HepG2 (cell line): ENCODE measurements at regions not wholly inside any gene's neighbourhood (a gene's known extent, or its start where the extent isn't known, plus 50 kb on each side); places are given as distances from the start of the nearest gene placed in this dataset.

Experiments used
- ATAC-seq: fragments of 200-7000 bp; cut with Tn5 transposase; 3 replicates; pipeline ENCODE4 v1.9.1; 2020; ENCODE audit warnings: mild to moderate bottlenecking, moderate library complexity
- BruUV-seq: library from RNA; stranded (reverse); fragments of 400-500 nt; replicated peaks from 2 replicates; lab custom pipeline; 2021; lab: Mats Ljungman, UMichigan
- CTCF ChIA-PET: fragments of 300-600 bp; formaldehyde crosslinking; extraction: SDS; loops from one replicate; lab custom pipeline; 2021; ENCODE audit warnings: low total read pairs, inconsistent platforms, low intra/inter-chr PET ratio; lab: Yijun Ruan, JAX
- POLR2A ChIA-PET: fragments of 350-600 bp; sonication (Branson Sonifier 250); formaldehyde crosslinking; loops from one replicate; lab custom pipeline; 2020; ENCODE audit warnings: antibody characterized with exemption, inconsistent platforms; lab: Yijun Ruan, JAX
- DNase-seq: peaks from one replicate; pipeline ENCODE4 v3.0.0-alpha.2; 2015; ENCODE audit warnings: low spot score
- FAIRE-seq: peaks from 3 replicates; lab custom pipeline; 2011; peaks lifted over from hg19 to GRCh38; lab: Jason Lieb, UNC
- H2AFZ ChIP-seq: one replicate; pipeline ENCODE4 v1.6.1; 2011; ENCODE audit warnings: low read length, inconsistent platforms
- H3K27ac ChIP-seq: fragments of 300-600 bp; 3 replicates; pipeline ENCODE4 v1.8.0; 2011; ENCODE audit warnings: mixed run types, mild to moderate bottlenecking, mixed read lengths, low read length, inconsistent platforms; ENCODE audit not compliant: insufficient read depth; ENCODE audit errors: extremely low read length
- H3K27me3 ChIP-seq, 2 experiments: fragments of 200-600 bp in 1 of 2; 2 replicates in 1 of 2; 3 replicates in 1 of 2; pipeline versions ENCODE4 v1.6.0 to v1.8.0; 2011; ENCODE audit warnings: low read length in 2 of 2, mild to moderate bottlenecking in 2 of 2, moderate library complexity in 2 of 2, inconsistent platforms in 1 of 2; ENCODE audit not compliant: insufficient read depth in 2 of 2, control insufficient read depth in 1 of 2
- H3K36me3 ChIP-seq, 2 experiments: fragments of 200-600 bp in 1 of 2; replicated peaks in 1 of 2; 2 replicates in 1 of 2; 3 replicates in 1 of 2; pipeline versions ENCODE4 v1.5.1 to v1.8.0; 2011; ENCODE audit warnings: low read length in 2 of 2, inconsistent platforms in 1 of 2; ENCODE audit not compliant: insufficient read depth in 2 of 2, control insufficient read depth in 1 of 2
- H3K4me1 ChIP-seq: 2 replicates; pipeline ENCODE4 v1.5.1; 2012; ENCODE audit warnings: low read length, inconsistent platforms; ENCODE audit not compliant: insufficient read depth
- H3K4me2 ChIP-seq: 2 replicates; pipeline ENCODE4 v1.6.0; 2011; ENCODE audit warnings: low read depth, low read length, inconsistent platforms
- H3K4me3 ChIP-seq, 3 experiments: fragments of 200-600 bp in 1 of 3; sonication (generic), shearing (Covaris generic) in 1 of 3; replicated peaks in 1 of 3; 2 replicates each; pipeline ENCODE4 v1.5.1; 2011 to 2016; ENCODE audit warnings: low read length in 3 of 3, inconsistent platforms in 2 of 3, low read depth in 2 of 3, mild to moderate bottlenecking in 2 of 3, control low read depth in 1 of 3, mixed read lengths in 1 of 3; ENCODE audit not compliant: insufficient read depth in 1 of 3
- H3K79me2 ChIP-seq: one replicate; pipeline ENCODE4 v1.6.1; 2011; ENCODE audit warnings: low read length, inconsistent platforms; ENCODE audit not compliant: insufficient read depth
- H3K9ac ChIP-seq: 2 replicates; pipeline ENCODE4 v1.6.0; 2011; ENCODE audit warnings: mild to moderate bottlenecking, low read depth, low read length, inconsistent platforms; ENCODE audit not compliant: insufficient read depth
- H3K9me3 ChIP-seq: 2 replicates; pipeline ENCODE4 v1.5.1; 2012; ENCODE audit warnings: mild to moderate bottlenecking, low read length
- H4K20me1 ChIP-seq: 2 replicates; pipeline ENCODE4 v1.6.0; 2011; ENCODE audit warnings: inconsistent platforms, mild to moderate bottlenecking, low read length, moderate library complexity; ENCODE audit not compliant: insufficient read depth
- ARNT ChIP-seq: fragments of 450-650 bp; IDR thresholded peaks from 2 replicates; pipeline ENCODE4 v1.6.1; 2017
- EHMT2 ChIP-seq: fragments of 200-600 bp; sonication (generic); IDR thresholded peaks from 2 replicates; pipeline ENCODE4 v1.7.0; 2017; ENCODE audit warnings: antibody characterized with exemption, low read depth, low read length, borderline replicate concordance
- JUNB ChIP-seq: sonication (generic); formaldehyde crosslinking; IDR thresholded peaks from 2 replicates; pipeline ENCODE4 v1.8.0; 2022; ENCODE audit warnings: missing genetic modification reagents, mild to moderate bottlenecking, borderline replicate concordance
- MTF2 ChIP-seq: sonication (generic); formaldehyde crosslinking; IDR thresholded peaks from 2 replicates; pipeline ENCODE4 v1.5.0; 2020; ENCODE audit warnings: missing genetic modification reagents, borderline replicate concordance
- NAIF1 ChIP-seq: sonication (generic); formaldehyde crosslinking; IDR thresholded peaks from 2 replicates; pipeline ENCODE4 v1.5.0; 2020; ENCODE audit warnings: mild to moderate bottlenecking, missing genetic modification reagents, borderline replicate concordance
- NFRKB ChIP-seq: fragments of 450-650 bp; IDR thresholded peaks from 2 replicates; pipeline ENCODE4 v1.6.1; 2017
- PLRG1 ChIP-seq: fragments of 450-650 bp; conservative IDR thresholded peaks from 2 replicates; pipeline ENCODE4 v1.6.1; 2016
- RXRB ChIP-seq: IDR thresholded peaks from 2 replicates; pipeline ENCODE4 v1.6.1; 2016; ENCODE audit warnings: borderline replicate concordance, missing genetic modification reagents, missing compliant biosample characterization
- SCMH1 ChIP-seq: sonication (generic); formaldehyde crosslinking; IDR thresholded peaks from 2 replicates; pipeline ENCODE4 v1.9.0; 2021; ENCODE audit warnings: missing genetic modification reagents, mild to moderate bottlenecking, borderline replicate concordance
- SIN3A ChIP-seq: IDR thresholded peaks from 2 replicates; pipeline ENCODE4 v1.6.1; 2011; ENCODE audit warnings: low read depth, mild to moderate bottlenecking, control low read depth, low read length, borderline replicate concordance
- SOX13 ChIP-seq, 3 experiments: fragments of 450-650 bp in 1 of 3; sonication (generic) in 1 of 3; formaldehyde crosslinking in 1 of 3; IDR thresholded peaks in 2 of 3; conservative IDR thresholded peaks in 1 of 3; 2 replicates each; pipeline versions ENCODE4 v1.5.0 to v1.6.1; 2016 to 2020; ENCODE audit warnings: antibody characterized with exemption in 1 of 3, mild to moderate bottlenecking in 1 of 3, missing compliant biosample characterization in 1 of 3, missing genetic modification reagents in 1 of 3, moderate library complexity in 1 of 3
- THYN1 ChIP-seq: sonication (generic); formaldehyde crosslinking; IDR thresholded peaks from 2 replicates; pipeline ENCODE4 v1.8.1; 2023; ENCODE audit warnings: low read depth, mild to moderate bottlenecking, moderate library complexity, missing genetic modification reagents, borderline replicate concordance
- TRIM22 ChIP-seq: fragments of 450-650 bp; IDR thresholded peaks from 2 replicates; pipeline ENCODE4 v1.6.1; 2017
- ZBTB7A ChIP-seq: sonication (generic); formaldehyde crosslinking; IDR thresholded peaks from 2 replicates; pipeline ENCODE4 v1.8.0; 2022; ENCODE audit warnings: mild to moderate bottlenecking, missing genetic modification reagents
- ZFP82 ChIP-seq: sonication (generic); formaldehyde crosslinking; IDR thresholded peaks from 2 replicates; pipeline ENCODE4 v1.5.1; 2020; ENCODE audit warnings: mild to moderate bottlenecking, missing genetic modification reagents, borderline replicate concordance
- ZMYM2 ChIP-seq: sonication (generic); formaldehyde crosslinking; IDR thresholded peaks from 2 replicates; pipeline ENCODE4 v1.8.0; 2022; ENCODE audit warnings: mild to moderate bottlenecking, missing genetic modification reagents
- ZNF576 ChIP-seq: sonication (generic); formaldehyde crosslinking; IDR thresholded peaks from 2 replicates; pipeline ENCODE4 v1.4.0; 2020; ENCODE audit warnings: mild to moderate bottlenecking, missing genetic modification reagents
- ZNF605 ChIP-seq: sonication (generic); formaldehyde crosslinking; IDR thresholded peaks from 2 replicates; pipeline ENCODE4 v1.8.0; 2022; ENCODE audit warnings: mild to moderate bottlenecking, missing genetic modification reagents
- ZNF775 ChIP-seq: sonication (generic); formaldehyde crosslinking; IDR thresholded peaks from 2 replicates; pipeline ENCODE4 v1.4.0; 2020; ENCODE audit warnings: missing genetic modification reagents, mild to moderate bottlenecking, moderate library complexity, borderline replicate concordance
- ZNF790 ChIP-seq: sonication (generic); formaldehyde crosslinking; IDR thresholded peaks from 2 replicates; pipeline ENCODE4 v1.8.0; 2022; ENCODE audit warnings: missing genetic modification reagents, mild to moderate bottlenecking, borderline replicate concordance
- ZNF792 ChIP-seq: IDR thresholded peaks from 2 replicates; pipeline ENCODE4 v1.6.1; 2016
- ZSCAN31 ChIP-seq: sonication (generic); formaldehyde crosslinking; IDR thresholded peaks from 2 replicates; pipeline ENCODE4 v1.5.0; 2020; ENCODE audit warnings: low read depth, mild to moderate bottlenecking, missing genetic modification reagents
- WGBS: methylation state at CpG from one replicate; pipeline ENCODE4 v1.1.6; 2017; ENCODE audit warnings: low lambda C conversion rate; 5-methylcytosine and 5-hydroxymethylcytosine counted together
- in situ Hi-C: cut with HindIII; loops from 2 replicates; pipeline ENCODE4 v1.10.0; 2017; ENCODE audit warnings: low pct_unique_long_range_greater_than_20kb; ENCODE audit not compliant: extremely low pct_ligation_motif_present
- intact Hi-C: fragments of 100-400 bp; cut with micrococcal nuclease; formaldehyde crosslinking; loops from one replicate; pipeline ENCODE4 v1.10.0; 2022; ENCODE audit not compliant: unreplicated experiment

GRCh38 chr12:5099591-5099990, 55.9 kb downstream of the KCNA5 start:
- Histone ChIP-seq H2AFZ (no peak overlapping the region), H3K4me1 (no peaks in the 10 kb centered on the region), H3K9me3 (no peaks in the 10 kb centered on the region), H4K20me1 (no peaks in the 10 kb centered on the region), H3K27me3 (peaks cover 0 to 6% of the 10 kb centered on the region in 2 experiments; a peak in 1 of 5 replicates), H3K4me3 (no peak overlapping the region), H3K4me2 (no peak overlapping the region), H3K36me3 (no peaks in the 10 kb centered on the region), H3K27ac (no peak overlapping the region), H3K79me2 (no peaks in the 10 kb centered on the region), H3K9ac (no peak overlapping the region)
- intact Hi-C loops (no loop called here), in situ Hi-C loops (no loop called here)
- ChIA-PET POLR2A (no interaction called here), CTCF (no interaction called here)
- DNase-seq (no peak), FAIRE-seq (no peak), ATAC-seq (no peak)
- no TSS peak for BruUV-seq
- TF ChIP-seq SIN3A (no peak), THYN1 (no peak), ZMYM2 (CRISPR knock-in tag) (no peak), ARNT (no peak), SOX13 (IDR thresholded peaks at IDR 0.05) (no peak), SOX13 (CRISPR knock-in tag; conservative IDR thresholded peaks at IDR 0.05 in 1 of 2, IDR thresholded peaks at IDR 0.05 in 1 of 2) (no peak), ZNF775 (no peak), ZNF790 (CRISPR knock-in tag) (no peak), ZSCAN31 (no peak)
- 3% methylated on average over 7 of the region's 7 CpGs for WGBS

- H4K20me1 ChIP-seq: no peaks in the 10 kb centered on the region
- H3K9ac ChIP-seq: no peak overlapping the region
- H3K79me2 ChIP-seq: no peaks in the 10 kb centered on the region
- H3K27me3 ChIP-seq: peaks cover 0 to 6% of the 10 kb centered on the region in 2 experiments; a peak in 1 of 5 replicates
- ChIA-PET POLR2A (no interaction called here), CTCF (no interaction called here)
- H3K27ac ChIP-seq: no peak overlapping the region
- H3K4me3 ChIP-seq: no peak overlapping the region
- intact Hi-C loops: no loop called here
- no peak overlapping the region for H3K4me2 ChIP-seq
- in situ Hi-C loops: no loop called here
- H2AFZ ChIP-seq: no peak overlapping the region
- DNase-seq: no peak
- no peak for ATAC-seq
- H3K4me1 ChIP-seq: no peaks in the 10 kb centered on the region
- no TSS peak for BruUV-seq
- no peaks in the 10 kb centered on the region for H3K9me3 ChIP-seq
- no peak for FAIRE-seq
- WGBS: 2% methylated on average over 3 of the region's 3 CpGs
- H3K36me3 ChIP-seq: no peaks in the 10 kb centered on the region
- TF ChIP-seq ZBTB7A (CRISPR knock-in tag) (no peak), MTF2 (CRISPR knock-in tag) (no peak), NFRKB (no peak), ZNF792 (CRISPR knock-in tag) (no peak), SCMH1 (CRISPR knock-in tag) (no peak), ZNF605 (CRISPR knock-in tag) (no peak), JUNB (CRISPR knock-in tag) (no peak), EHMT2 (no peak), RXRB (CRISPR knock-in tag) (no peak), ZFP82 (CRISPR knock-in tag) (no peak), ZNF576 (CRISPR knock-in tag) (no peak), NAIF1 (CRISPR knock-in tag) (no peak), PLRG1 (no peak), TRIM22 (no peak)
Observed at GRCh38 chr12:5101686-5102085, 58.0 kb downstream of the KCNA5 start.
